GM21529 (cell line): ENCODE measurements at regions not wholly inside any gene's neighbourhood (a gene's known extent, or its start where the extent isn't known, plus 50 kb on each side); places are given as distances from the start of the nearest gene placed in this dataset.
"Not testable (repeated sequence)": the region's sequence is repeated elsewhere in the genome, so short reads cannot be mapped to it uniquely, and the experiment has no call there.

ENCODE experiments used
- ATAC-seq: cut with Tn5 transposase; IDR thresholded peaks from one replicate; pipeline ENCODE4 v1.9.1; 2021; ENCODE audit not compliant: unreplicated experiment

DNA sequence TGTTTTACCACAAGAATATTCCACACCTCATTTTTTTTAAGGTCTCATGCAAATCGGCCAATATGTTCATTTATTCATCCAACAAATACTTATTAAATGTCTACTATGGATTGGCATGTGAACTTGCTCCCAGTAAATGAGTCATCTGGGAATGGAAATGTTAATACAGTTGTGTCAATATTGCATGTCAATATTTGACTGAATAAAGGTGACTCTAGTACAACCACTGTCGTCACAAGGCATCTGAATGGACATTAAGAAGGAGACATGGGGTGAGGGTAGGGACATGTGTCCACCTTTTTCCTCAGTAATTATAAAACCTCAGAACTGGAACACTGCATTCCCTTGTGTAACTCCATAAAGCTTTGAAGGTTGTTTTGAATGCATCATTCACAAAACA, 365.4 kb downstream of the ADCYAP1 start:
- ATAC-seq: no peak

DNA sequence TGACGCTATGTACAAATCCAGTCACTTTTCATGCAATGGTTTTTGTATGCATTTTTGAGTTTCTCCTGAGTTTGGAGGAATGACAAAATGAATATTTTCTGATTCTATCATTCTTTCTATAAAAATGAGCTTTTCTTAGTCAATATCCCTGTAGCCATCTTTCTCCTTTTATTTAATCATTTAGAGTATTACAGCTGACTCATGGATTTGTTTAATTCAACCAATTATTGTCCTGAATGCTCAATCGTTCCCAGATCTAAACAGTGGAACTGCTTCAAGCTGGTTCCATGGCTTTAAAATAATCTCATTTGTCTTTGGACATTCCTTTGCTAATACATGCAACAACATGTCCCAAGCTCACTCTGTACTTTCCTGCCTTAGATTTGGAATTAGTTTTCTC, 368.8 kb downstream of the ADCYAP1 start:
- no peak for ATAC-seq

DNA sequence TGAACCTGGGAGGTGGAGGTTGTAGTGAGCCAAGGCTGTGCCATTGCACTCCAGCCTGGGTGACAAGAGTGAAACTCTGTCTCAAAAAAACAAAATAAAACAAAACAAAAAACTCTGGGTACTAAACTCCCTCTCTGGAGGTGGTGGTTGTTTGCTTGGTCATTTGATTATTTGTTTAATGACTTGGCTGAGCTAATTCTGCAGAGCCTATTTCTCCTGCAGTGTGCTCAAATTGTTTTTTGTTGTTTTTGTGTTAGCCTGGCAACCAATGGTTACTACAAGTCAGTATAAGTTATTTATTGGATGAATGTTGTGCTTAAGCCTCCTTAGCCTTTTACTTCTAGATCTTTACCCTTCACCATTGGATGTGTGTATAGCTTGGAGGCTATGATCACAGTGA, 387.5 kb downstream of the ADCYAP1 start:
- no peak for ATAC-seq

- ATAC-seq: no peak
These were observed 389.6 kb downstream of the ADCYAP1 start for GRCh38 chr18:1294229-1294628.

- no peak for ATAC-seq
These were observed 391.6 kb downstream of the ADCYAP1 start for GRCh38 chr18:1296237-1296636.

GRCh38 chr18:1302861-1303260, 398.2 kb downstream of the ADCYAP1 start:
- no peak for ATAC-seq

DNA sequence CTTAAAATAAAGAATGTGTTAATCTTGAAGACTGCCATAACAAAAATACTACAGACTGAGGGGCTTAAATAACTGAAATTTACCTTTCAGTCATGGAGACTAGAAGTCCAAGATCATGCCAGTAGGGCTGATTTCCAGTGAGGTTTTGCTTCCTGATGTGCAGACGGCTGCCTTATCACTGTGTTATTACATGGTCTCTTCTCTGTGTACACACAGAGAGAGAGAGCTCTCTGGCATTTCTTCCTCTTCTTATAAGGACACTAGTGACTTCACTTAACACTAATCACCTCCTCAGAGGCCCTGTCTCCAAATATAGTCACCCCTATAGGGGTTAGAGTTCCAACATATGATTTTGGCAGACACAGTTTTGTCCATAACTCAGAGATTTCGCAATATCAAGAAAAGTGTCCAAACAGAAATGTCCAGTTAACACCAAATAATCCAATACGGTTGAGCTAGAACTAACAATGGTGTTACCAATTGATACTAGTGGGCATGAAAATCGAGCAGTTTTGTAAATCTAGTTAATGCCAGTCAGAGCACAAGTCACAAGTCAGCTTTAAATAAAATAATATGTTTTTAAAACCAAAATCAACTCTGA, 399.8 kb downstream of the ADCYAP1 start:
- ATAC-seq: no peak

DNA sequence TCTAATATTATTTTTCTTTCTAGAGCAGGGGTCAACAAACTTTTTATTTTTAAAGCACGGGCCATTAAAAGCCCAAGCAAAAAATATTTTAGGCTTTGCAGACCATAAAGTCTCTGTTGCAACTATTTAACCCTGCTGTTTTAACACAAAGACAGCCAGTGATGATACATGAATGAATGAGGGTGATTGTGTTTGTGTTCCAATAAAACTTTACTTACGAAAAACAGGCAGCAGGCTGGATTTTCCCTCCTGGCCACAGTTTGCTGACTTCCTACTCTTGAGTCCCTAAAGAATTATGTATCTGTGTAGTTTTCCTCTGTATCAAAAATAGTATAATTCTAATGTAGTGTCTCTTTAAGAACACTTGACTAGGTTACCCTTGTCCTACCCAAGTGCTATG, 402.0 kb downstream of the ADCYAP1 start:
- no peak for ATAC-seq

DNA sequence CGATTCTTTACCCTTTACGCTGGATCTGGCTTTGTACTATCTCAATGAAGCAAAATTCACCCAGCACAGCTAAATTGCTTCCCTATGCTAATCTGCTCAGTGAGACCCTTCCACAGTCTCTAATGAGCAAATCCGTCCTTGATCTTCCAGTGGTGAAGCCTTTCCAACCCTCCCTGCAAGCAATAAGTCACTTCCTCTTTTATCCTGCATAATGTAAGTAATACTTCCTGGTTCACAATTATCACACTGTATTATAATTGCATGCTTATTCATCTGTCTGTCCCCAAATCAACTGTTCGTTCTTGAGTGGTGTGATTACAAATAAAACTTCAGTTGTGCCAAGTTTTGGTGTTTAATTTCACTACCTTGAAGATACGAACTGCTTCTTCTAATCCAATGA, 404.0 kb downstream of the ADCYAP1 start:
- ATAC-seq: no peak

DNA sequence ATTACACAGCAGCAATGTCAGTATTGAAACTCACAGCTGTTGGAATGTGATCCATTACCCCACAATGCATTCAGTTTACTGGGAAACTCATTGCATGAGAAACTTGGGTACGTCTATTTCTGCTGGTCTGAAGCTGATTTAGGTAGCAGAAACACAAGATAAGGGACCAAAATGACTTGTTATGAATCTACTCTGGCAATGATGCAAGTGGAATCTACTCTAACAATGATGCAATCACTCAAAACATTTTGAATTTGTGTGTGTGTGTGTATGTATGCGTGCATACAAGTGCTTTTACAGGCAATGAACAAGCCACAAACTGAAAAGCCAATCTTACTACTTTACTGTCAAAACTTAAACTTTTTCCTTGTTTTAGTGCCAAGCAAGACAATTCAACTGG, 406.7 kb downstream of the ADCYAP1 start:
- ATAC-seq: no peak

DNA sequence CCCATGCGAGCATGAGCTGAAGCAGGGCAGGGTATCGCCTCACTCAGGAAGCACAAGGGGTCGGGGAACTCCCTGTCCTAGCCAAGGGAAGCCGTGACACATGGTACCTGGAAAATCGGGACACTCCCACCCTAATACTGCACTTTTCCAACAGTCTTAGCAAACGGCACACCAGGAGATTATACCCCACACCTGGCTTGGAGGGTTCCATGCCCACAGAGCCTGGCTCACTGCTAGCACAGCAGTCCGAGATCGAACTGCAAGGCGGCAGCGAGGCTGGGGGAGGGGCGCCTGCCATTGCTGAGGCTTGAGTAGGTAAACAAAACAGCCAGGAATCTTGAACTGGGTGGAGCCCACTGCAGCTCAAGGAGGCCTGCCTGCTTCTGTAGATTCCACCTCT, 430.7 kb downstream of the ADCYAP1 start:
- not testable (repeated sequence) for ATAC-seq

DNA sequence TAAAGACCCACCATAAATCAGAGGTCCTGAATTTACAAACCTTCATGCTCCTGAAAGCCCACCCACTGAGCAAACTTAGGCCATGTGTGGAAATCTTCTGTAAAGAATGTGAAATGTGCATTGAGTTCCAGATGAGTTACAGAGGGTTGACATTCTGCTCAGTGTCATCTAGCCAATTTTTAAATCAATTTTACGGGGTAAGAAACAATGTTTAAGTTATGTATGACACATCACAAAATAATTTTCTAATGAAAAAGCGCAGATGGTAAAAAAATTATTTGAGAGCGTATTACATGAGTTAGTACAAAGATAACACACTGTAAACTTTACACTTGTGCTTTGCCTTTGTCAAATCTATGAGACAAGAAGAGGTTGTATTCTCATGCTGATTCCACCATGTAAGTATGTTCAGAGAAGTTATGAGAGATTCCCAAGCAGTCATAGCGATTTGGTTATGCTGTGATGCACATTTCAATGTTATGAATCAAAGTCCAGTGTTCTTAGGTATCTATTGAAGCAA, 446.3 kb downstream of the ADCYAP1 start:
- ATAC-seq: no peak

DNA sequence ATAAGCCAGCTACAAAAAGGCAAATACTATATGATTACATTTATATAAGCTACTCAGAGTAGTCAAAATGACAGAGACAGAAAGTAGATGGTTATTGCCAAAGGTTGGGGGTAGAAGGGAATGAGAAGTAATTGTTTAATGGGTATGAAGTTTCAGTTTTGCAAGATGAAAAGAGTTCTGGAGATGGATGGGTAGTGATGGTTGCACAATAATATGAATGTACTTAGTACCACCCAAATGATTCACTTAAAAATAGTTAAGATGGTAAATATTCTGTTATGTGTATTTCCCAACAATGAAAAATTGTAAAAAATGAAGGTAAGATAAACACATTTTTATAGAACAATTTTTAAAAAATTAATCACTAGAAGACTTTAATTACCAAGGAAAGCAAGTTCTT, 448.4 kb downstream of the ADCYAP1 start:
- no peak for ATAC-seq

GRCh38 chr18:1357724-1358123, 453.1 kb downstream of the ADCYAP1 start:
- no peak for ATAC-seq

DNA sequence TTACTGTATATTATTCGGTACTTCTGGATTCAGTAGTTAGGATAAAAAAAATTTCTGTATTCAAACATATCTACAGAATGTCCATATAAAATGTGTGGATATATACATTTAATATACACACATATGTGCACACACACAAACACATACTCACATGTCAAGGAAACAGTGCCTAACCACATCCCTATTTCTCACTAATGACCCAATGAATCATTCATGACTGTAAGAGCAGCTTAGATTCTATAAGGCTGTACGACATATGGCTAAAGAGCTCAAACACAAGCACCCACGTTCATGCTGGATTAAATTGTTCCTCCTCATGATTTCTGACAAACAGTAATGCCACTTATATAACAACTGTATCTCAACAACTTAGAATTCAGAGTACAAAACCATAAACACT, 457.3 kb downstream of the ADCYAP1 start:
- ATAC-seq: no peak

GRCh38 chr18:1370552-1370951, 465.9 kb downstream of the ADCYAP1 start:
- no peak for ATAC-seq

- no peak for ATAC-seq
These were observed 467.1 kb downstream of the ADCYAP1 start for GRCh38 chr18:1371724-1372123.

DNA sequence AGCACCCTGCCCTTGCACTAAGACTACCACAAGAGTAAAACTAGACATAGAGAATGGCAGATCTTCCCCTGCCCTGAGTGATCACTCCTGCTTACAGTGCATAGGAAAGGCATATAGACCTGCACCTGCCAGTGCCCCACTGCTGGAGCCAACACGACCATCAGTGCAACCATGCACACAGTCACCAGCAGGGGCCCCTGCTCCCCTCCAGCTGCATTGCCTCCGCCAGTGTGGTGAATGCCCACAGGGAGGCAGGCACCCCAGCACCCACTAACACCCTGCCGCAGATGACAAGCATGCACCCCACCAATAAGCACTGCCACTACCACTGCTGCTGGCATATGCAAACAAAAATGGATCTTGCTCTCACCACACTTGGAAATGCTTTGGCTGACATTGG, 478.8 kb downstream of the ADCYAP1 start:
- ATAC-seq: no peak

GRCh38 chr18:1388468-1388867, 483.8 kb downstream of the ADCYAP1 start:
- not testable (repeated sequence) for ATAC-seq

DNA sequence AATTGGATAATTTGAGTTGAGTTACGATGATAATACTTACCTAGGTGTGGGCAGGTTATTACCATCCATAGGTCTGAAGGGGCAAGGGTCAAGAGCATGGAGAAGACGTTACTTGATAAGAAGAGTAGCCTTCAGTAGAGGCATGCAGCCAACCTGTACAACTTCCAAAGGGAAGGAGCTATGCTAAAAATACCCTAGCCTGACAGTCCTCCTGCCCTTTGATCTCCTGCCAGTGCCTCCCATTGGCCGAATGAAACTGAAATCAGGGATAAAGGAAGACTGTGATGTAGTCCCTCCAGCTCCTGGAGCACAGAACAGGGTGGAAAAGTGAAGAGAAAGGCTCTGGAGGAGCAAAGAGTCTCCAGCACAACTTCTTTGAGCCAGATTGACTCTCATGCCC, 487.4 kb downstream of the ADCYAP1 start:
- ATAC-seq: no peak

- no peak for ATAC-seq
These were observed 488.4 kb downstream of the ADCYAP1 start for GRCh38 chr18:1392865-1393734.

GRCh38 chr18:1393929-1394328, 489.3 kb downstream of the ADCYAP1 start:
- ATAC-seq: no peak
